ENCODE measurements at regions not wholly inside any gene's neighbourhood (a gene's known extent, or its start where the extent isn't known, plus 50 kb on each side); places are given as distances from the start of the nearest gene placed in this dataset.
A peak's percentile ranks its signal among the peaks of the same experiment; 100 is the strongest.
"Not testable (repeated sequence)": the region's sequence is repeated elsewhere in the genome, so short reads cannot be mapped to it uniquely, and the experiment has no call there.

DNA sequence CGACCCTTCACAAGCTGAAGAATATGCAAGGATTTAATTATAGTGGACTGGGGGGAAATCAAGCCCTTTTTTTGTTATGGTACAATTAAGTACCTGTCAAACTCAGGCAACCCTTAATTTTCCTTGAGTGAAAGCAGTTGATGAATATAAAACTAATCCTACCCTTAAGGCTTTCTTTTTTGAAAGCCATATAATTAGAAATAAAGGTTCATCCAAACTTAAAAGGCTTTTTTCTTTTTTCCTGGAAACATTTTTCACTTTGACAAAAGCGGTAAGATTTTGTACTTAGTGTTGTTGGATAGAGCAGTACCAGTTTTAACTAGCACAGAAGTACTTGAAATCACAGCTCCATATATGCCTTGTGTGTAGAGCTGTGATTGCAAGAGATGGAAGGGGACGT lies 91.9 kb upstream of the MANSC4 start:
- H3K4me1 Mint-ChIP-seq: peaks cover 7% of the 10 kb centered on the region
- H3K27me3 Mint-ChIP-seq: peaks cover 4% of the 10 kb centered on the region
- peaks cover 2% of the 10 kb centered on the region for H3K36me3 Mint-ChIP-seq
- H3K4me3 Mint-ChIP-seq: no peak overlapping the region
- DNase-seq: no peak
- H3K9me3 Mint-ChIP-seq: peaks cover 3% of the 10 kb centered on the region
- no peak overlapping the region for H3K27ac Mint-ChIP-seq

DNA sequence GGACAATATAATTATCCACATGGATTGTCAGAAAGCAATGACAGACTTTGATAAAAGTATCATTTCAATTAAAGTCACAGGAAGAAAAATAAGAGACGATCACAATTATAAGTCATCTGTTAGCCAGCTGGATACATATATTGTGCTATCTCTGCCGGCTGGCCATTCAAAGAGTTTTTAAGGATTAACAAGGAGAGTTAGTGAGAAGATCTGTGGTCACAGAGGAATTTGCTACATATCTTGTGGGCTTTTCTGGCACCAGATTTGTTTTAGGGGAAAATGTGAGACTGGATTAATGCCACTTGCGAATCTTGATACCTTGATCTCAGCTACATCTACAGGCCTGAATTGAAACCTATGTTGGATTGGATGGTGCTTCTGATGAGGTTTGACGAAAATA lies 90.9 kb upstream of the MANSC4 start:
- Mint-ChIP-seq H3K36me3 (peaks cover 2% of the 10 kb centered on the region), H3K27ac (no peak overlapping the region), H3K9me3 (peaks cover 3% of the 10 kb centered on the region), H3K4me1 (peaks cover 7% of the 10 kb centered on the region), H3K27me3 (peaks cover 4% of the 10 kb centered on the region), H3K4me3 (no peak overlapping the region)
- DNase-seq: no peak

DNA sequence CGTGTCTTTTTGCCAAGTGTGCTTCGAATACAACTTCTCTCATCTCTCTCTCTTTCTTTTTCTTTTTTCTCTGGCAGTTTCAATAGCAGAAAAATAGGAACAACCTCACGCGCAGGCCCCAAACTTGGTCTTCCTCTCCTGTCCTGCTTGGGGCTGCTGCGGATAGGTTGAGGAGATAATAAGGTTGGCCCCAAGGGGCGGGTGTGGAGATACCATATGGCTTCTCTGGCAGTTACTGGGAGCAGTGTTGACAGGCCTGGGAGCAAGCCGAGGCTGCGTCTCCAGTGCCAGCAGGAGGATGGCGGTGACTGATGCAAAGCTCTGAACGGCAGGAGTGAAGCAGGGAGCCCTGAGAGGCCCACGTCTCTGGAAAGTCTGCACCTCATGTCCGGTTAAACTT lies 89.5 kb upstream of the MANSC4 start:
- H3K27me3 Mint-ChIP-seq: peaks cover 4% of the 10 kb centered on the region
- H3K9me3 Mint-ChIP-seq: no peaks in the 10 kb centered on the region
- peaks cover 9% of the 10 kb centered on the region for H3K4me1 Mint-ChIP-seq
- no peak overlapping the region for H3K4me3 Mint-ChIP-seq
- no peak overlapping the region for H3K27ac Mint-ChIP-seq
- no peak for DNase-seq
- H3K36me3 Mint-ChIP-seq: no peaks in the 10 kb centered on the region

DNA sequence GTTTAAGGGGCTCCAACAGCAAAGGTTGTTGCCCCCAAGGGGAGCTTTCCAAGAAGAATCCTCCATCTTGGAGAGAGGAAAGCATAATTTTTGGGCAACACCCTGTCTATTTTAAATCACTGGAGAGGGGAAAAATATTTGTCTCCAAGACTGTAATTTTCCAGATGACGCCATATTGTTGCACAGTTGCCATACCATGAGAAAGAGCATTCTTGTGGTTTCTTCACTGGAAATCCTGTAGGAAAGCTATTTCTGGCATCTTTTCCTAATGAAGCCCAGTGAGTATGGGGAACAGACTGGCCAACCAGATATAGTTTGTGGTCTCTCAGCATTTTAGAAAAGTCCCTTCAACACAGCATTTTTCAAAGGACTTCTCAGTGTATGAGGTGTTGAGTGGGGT lies 88.1 kb upstream of the MANSC4 start:
- no peaks in the 10 kb centered on the region for H3K36me3 Mint-ChIP-seq
- H3K4me3 Mint-ChIP-seq: no peak overlapping the region
- no peaks in the 10 kb centered on the region for H3K9me3 Mint-ChIP-seq
- peaks cover 15% of the 10 kb centered on the region for H3K4me1 Mint-ChIP-seq
- no peak for DNase-seq
- peaks cover 4% of the 10 kb centered on the region for H3K27me3 Mint-ChIP-seq
- no peak overlapping the region for H3K27ac Mint-ChIP-seq

DNA sequence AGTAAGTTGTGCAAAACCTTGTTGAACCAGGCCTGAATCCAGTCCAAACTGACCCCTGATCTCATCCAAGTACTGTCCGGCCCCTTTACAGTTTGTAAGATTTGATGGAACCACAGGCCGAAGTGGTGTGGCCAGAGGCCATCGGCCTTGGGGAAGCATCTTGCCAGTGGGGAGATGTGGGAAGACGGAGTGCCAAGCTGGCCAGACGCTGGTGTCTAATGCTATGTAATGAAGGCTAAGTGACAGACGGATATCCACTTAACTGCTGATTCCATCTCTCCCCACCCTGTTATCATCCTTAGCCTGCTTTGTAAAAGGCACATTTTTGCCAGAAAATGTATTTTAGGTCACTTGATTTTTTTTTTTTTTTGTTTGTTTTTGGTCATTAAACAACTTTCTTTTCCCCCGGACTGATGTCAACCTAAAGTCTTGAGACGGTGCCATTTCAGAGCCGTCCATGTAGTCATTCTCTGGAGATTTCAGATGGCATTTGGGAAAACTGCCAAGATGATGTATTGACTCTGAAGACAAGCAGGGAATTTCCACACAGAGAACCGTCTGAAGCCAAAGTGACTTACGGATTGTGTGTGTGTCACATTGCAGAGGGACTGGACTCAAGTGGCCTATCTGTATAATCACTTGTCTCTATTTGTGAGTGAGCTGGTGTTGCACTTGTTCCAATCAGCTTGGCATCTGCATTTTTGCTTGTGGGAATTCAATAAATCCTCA lies 86.5 kb upstream of the MANSC4 start:
- Mint-ChIP-seq H3K4me3 (no peak overlapping the region), H3K27ac (no peak overlapping the region), H3K4me1 (peaks cover 18% of the 10 kb centered on the region), H3K27me3 (peaks cover 4% of the 10 kb centered on the region), H3K36me3 (no peaks in the 10 kb centered on the region), H3K9me3 (no peaks in the 10 kb centered on the region)
- no peak for DNase-seq

DNA sequence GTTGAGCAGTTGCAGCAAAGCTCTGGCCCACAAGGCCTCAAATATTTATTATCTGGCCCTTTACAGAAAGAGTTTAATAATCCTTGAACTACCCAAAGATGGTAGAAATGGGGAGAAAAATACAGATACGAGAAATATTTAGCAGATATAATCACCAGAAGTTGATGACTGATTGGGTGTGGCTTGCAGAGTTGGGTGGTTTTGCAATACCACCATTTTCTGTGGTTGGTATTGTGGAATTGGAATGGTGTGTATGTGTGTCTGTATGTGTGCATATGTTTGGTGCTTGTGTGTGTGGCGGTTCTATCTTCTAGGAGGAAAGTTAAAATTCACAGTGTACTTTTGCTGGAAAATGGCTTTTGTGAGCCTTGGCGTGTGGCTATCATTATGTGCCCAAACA lies 85.4 kb upstream of the MANSC4 start:
- no peaks in the 10 kb centered on the region for H3K36me3 Mint-ChIP-seq
- no peak for DNase-seq
- no peak overlapping the region for H3K27ac Mint-ChIP-seq
- peaks cover under 1% of the 10 kb centered on the region for H3K27me3 Mint-ChIP-seq
- H3K9me3 Mint-ChIP-seq: no peaks in the 10 kb centered on the region
- H3K4me1 Mint-ChIP-seq: peaks cover 12% of the 10 kb centered on the region
- H3K4me3 Mint-ChIP-seq: no peak overlapping the region

DNA sequence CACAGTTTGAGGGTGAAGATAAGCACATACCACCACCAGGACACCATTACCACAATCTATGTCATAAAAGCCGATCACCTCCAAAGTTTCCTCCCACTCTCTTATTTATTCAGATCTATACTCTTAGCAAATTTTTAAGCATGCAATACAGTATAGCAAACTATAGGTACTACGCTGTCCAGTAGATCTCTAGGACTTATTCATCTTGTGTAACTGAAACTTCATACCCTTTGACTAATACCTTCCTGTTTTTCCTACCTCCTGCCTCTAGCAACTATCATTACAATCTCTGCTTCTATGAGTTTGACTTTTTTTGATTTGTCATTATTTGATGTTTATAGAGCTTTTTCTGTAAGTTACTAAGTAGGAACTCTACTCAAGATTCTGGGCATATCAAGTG lies 84.5 kb upstream of the MANSC4 start:
- Mint-ChIP-seq H3K9me3 (no peaks in the 10 kb centered on the region), H3K27me3 (peaks cover 3% of the 10 kb centered on the region), H3K36me3 (no peaks in the 10 kb centered on the region), H3K4me3 (no peak overlapping the region), H3K27ac (no peak overlapping the region), H3K4me1 (peaks cover 12% of the 10 kb centered on the region)
- no peak for DNase-seq

DNA sequence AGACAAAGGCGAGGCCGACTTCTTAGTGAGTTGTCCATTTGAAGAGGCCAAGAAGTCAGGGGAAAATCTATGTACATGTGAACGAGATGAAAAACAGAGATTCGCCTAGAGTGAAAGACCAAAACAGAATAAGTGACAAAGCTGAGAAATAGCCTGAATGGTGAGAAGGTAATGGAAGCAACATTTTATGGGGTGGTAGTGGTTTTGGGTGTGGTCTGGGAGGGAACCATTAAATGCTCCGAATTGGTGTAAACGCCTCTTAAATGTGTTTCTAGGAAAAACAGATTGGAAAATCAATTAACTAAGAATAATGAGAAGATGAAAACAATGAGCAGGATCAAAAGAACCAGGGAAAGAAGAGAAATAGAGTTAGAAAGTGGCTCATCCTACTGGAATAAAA lies 83.8 kb upstream of the MANSC4 start:
- H3K9me3 Mint-ChIP-seq: no peaks in the 10 kb centered on the region
- peaks cover 7% of the 10 kb centered on the region for H3K27me3 Mint-ChIP-seq
- no peak for DNase-seq
- H3K36me3 Mint-ChIP-seq: no peaks in the 10 kb centered on the region
- H3K4me3 Mint-ChIP-seq: no peak overlapping the region
- no peak overlapping the region for H3K27ac Mint-ChIP-seq
- peaks cover 12% of the 10 kb centered on the region for H3K4me1 Mint-ChIP-seq

DNA sequence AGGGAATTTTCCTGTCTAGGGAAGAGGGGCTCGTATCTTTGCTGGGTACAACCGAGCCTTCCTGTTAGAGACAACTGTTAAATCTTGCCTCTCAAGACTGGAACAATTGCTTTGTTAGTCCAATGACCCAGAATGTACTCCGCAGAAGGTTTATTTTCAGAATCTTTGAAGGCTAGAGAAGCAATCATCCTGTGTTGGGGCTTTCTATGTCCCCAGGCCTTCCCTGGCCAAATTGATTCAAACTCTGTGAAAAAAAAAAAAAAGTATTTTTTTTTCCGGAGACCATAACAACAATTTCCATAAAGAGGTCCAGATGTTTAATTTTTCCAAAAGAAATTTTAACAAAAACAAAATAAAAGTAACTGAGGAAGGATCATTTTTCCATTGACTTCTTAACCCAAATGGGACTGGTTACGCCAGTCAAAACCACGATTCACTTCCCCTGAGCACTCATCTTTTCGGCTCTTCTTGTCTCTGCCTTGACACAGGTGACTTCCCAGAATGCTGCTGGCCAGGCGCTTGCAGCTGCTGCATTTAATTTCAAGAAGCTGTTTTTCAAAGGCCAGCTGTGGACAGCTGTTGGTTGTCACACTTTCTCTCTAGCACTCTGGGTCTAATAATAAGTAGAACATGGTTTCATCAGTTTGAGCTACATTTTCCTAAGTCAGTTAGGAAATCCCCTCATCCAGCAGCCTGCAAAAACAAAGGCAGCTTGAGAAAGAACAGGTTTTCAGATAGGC lies 81.6 kb upstream of the MANSC4 start:
- Mint-ChIP-seq H3K9me3 (peaks cover 2% of the 10 kb centered on the region), H3K4me3 (no peak overlapping the region), H3K36me3 (no peaks in the 10 kb centered on the region), H3K27ac (no peak overlapping the region), H3K27me3 (peaks cover 9% of the 10 kb centered on the region), H3K4me1 (peaks cover 12% of the 10 kb centered on the region)
- DNase-seq: peak; percentile 6

DNA sequence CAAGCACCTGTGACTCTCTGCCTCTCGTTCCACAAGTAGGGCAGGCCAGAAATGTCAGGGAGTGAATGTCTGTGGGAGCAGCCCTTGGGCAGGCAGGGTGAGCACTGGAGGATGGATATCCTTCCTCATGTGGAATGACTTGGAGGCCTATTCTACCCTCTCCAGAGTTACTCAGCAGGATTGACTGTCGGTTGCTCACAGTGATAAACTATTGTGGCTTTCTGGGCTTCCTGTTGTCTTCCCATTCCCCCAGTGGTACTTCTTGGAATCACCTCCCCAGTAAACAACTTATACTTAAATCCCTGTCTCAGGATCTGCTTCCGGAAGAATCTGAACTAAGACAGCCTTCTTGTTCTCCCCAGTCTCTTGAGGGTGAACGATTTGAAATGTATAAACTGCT lies 79.6 kb upstream of the MANSC4 start:
- Mint-ChIP-seq H3K4me3 (no peak overlapping the region), H3K4me1 (peaks cover 10% of the 10 kb centered on the region), H3K27me3 (peaks cover 9% of the 10 kb centered on the region), H3K27ac (no peak overlapping the region), H3K9me3 (peaks cover 2% of the 10 kb centered on the region), H3K36me3 (no peaks in the 10 kb centered on the region)
- DNase-seq: no peak

DNA sequence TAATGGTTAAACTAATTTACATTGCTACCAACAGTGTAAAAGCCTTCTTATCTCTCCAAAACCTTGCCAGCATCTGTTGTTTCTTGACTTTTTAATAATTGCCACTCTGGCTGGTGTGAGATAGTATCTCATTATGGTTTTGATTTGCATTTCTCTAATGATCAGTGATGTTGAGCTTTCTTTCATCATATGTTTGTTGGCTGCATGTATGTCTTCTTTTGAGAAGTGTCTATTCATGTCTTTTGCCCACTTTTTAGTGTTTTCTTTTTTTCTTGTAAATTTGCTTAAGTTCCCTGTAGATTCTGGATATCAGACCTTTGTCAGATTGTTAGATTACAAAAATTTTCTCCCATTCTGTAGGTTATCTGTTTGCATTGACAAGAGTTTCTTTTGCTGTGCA lies 77.0 kb upstream of the MANSC4 start:
- not testable (repeated sequence) for H3K9me3 Mint-ChIP-seq, H3K4me1 Mint-ChIP-seq, H3K36me3 Mint-ChIP-seq, H3K27ac Mint-ChIP-seq, DNase-seq, H3K4me3 Mint-ChIP-seq
- H3K27me3 Mint-ChIP-seq: peaks cover 13% of the 10 kb centered on the region

DNA sequence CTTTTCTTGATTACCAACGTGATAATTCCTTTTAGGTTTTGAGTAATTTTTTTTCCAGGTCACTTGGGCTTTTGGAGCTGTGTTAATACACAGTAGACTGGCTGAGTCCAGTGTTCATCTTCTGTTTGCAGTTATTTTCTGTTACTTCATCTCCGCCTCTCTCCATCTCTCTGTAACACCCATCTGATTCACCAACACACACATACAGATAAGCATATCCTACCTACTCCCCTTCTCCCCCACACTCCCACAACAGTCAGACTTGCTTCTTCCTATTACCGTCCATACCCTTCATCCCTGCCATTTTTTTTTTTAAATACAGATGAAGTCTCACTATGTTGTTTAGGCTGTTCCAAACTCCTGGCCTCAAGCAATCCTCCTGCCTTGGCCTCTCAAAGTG lies 72.7 kb upstream of the MANSC4 start:
- no peak for DNase-seq
- Mint-ChIP-seq H3K36me3 (peaks cover 4% of the 10 kb centered on the region), H3K27me3 (peaks cover 19% of the 10 kb centered on the region), H3K4me1 (no peaks in the 10 kb centered on the region), H3K9me3 (peaks cover 13% of the 10 kb centered on the region), H3K4me3 (no peak overlapping the region), H3K27ac (no peak overlapping the region)

All from activated naive CD8-positive, alpha-beta T cell treated with anti-CD3 and anti-CD28 coated beads for 36 hours (primary cell).